SK-N-SH (cell line): ENCODE measurements at regions not wholly inside any gene's neighbourhood (a gene's known extent, or its start where the extent isn't known, plus 50 kb on each side); places are given as distances from the start of the nearest gene placed in this dataset.

ENCODE experiments used
- CTCF ChIA-PET: fragments of 300-600, 350-600 bp; formaldehyde crosslinking; extraction: SDS; loops from one replicate; lab custom pipeline; 2021; lab: Yijun Ruan, JAX
- POLR2A ChIA-PET: fragments of 350-600 bp; sonication (Branson Sonifier 250); formaldehyde crosslinking; extraction: SDS; loops from one replicate; lab custom pipeline; 2020; ENCODE audit warnings: antibody characterized with exemption, inconsistent platforms; lab: Yijun Ruan, JAX
- DNase-seq: peaks from one replicate; pipeline ENCODE4 v3.0.0; 2012
- H2AFZ ChIP-seq: fragments of 200-600 bp; sonication (generic); 2 replicates; pipeline ENCODE4 v1.8.1; 2016; ENCODE audit warnings: antibody characterized with exemption, mild to moderate bottlenecking, low read depth
- H3F3A ChIP-seq: fragments of 200-600 bp; sonication (generic); replicated peaks from 2 replicates; pipeline ENCODE3; 2016; ENCODE audit warnings: antibody characterized with exemption, mild to moderate bottlenecking; ENCODE audit not compliant: insufficient read depth
- H3K27ac ChIP-seq, 2 experiments: fragments of 200-500 bp in 1 of 2; fragments of 200-600 bp in 1 of 2; sonication (Bioruptor generic) in 1 of 2; sonication (generic), shearing (Covaris generic) in 1 of 2; 2 replicates each; pipeline versions ENCODE4 v1.5.1 to v1.6.1; 2014 to 2016; ENCODE audit warnings: low read depth in 2 of 2, inconsistent platforms in 1 of 2, low read length in 1 of 2, mild to moderate bottlenecking in 1 of 2, mixed read lengths in 1 of 2
- H3K27me3 ChIP-seq: fragments of 200-600 bp; sonication (generic), shearing (Covaris generic); 2 replicates; pipeline ENCODE4 v1.6.1; 2016; ENCODE audit warnings: mixed run types; ENCODE audit not compliant: insufficient read depth
- H3K36me3 ChIP-seq, 2 experiments: fragments of 200-500 bp in 1 of 2; fragments of 200-600 bp in 1 of 2; sonication (Bioruptor generic) in 1 of 2; sonication (generic) in 1 of 2; replicated peaks in 1 of 2; 2 replicates each; pipeline versions ENCODE3 to v1.5.1; 2014 to 2016; ENCODE audit warnings: low read length in 1 of 2, mild to moderate bottlenecking in 1 of 2; ENCODE audit not compliant: insufficient read depth in 2 of 2, control insufficient read depth in 1 of 2
- H3K4me1 ChIP-seq, 2 experiments: fragments of 200-500 bp in 1 of 2; fragments of 200-600 bp in 1 of 2; sonication (Bioruptor generic) in 1 of 2; sonication (generic), shearing (Covaris generic) in 1 of 2; 2 replicates each; pipeline versions ENCODE4 v1.5.1 to v1.6.1; 2014 to 2016; ENCODE audit warnings: low read depth in 1 of 2, low read length in 1 of 2, mixed run types in 1 of 2; ENCODE audit not compliant: insufficient read depth in 2 of 2, control insufficient read depth in 1 of 2
- H3K4me2 ChIP-seq: fragments of 200-600 bp; sonication (generic), shearing (Covaris generic); 2 replicates; pipeline ENCODE4 v1.6.1; 2017; ENCODE audit warnings: mixed run types
- H3K4me3 ChIP-seq, 2 experiments: fragments of 200-500 bp in 1 of 2; fragments of 200-600 bp in 1 of 2; sonication (Bioruptor generic) in 1 of 2; sonication (generic), shearing (Covaris generic) in 1 of 2; 2 replicates each; pipeline versions ENCODE4 v1.5.1 to v1.8.1; 2014 to 2016; ENCODE audit warnings: low read depth in 2 of 2, inconsistent platforms in 1 of 2, low read length in 1 of 2, mild to moderate bottlenecking in 1 of 2, mixed read lengths in 1 of 2, moderate library complexity in 1 of 2
- H3K79me2 ChIP-seq: fragments of 200-600 bp; sonication (generic); 2 replicates; pipeline ENCODE4 v1.8.1; 2017; ENCODE audit warnings: mild to moderate bottlenecking; ENCODE audit not compliant: insufficient read depth
- H3K9ac ChIP-seq: fragments of 200-600 bp; sonication (generic); 2 replicates; pipeline ENCODE4 v1.6.1; 2017; ENCODE audit warnings: mixed run types
- H3K9me2 ChIP-seq: fragments of 200-600 bp; sonication (generic); 2 replicates; pipeline ENCODE4 v1.6.1; 2017; ENCODE audit warnings: mixed run types
- H3K9me3 ChIP-seq: fragments of 200-600 bp; sonication (generic); 2 replicates; pipeline ENCODE4 v1.6.1; 2017; ENCODE audit warnings: mixed run types, mild to moderate bottlenecking, moderate library complexity
- H4K20me1 ChIP-seq: fragments of 200-600 bp; sonication (generic); 2 replicates; pipeline ENCODE4 v1.6.1; 2017; ENCODE audit warnings: mild to moderate bottlenecking, mixed run types; ENCODE audit not compliant: insufficient read depth
- CHD2 ChIP-seq: fragments of 150-350 bp; IDR thresholded peaks from 2 replicates; pipeline ENCODE4 v1.6.1; 2018; ENCODE audit warnings: low read length; ENCODE audit not compliant: partially characterized antibody
- ELF1 ChIP-seq: IDR thresholded peaks from 2 replicates; pipeline ENCODE4 v1.4.0; 2012
- EP300 ChIP-seq, 2 experiments: IDR thresholded peaks; 2 replicates each; pipeline versions ENCODE4 v1.4.0 to v1.6.1; 2012; ENCODE audit warnings: borderline replicate concordance in 1 of 2, low read depth in 1 of 2, low read length in 1 of 2
- EZH2phosphoT487 ChIP-seq: fragments of 200-600 bp; sonication (generic); IDR thresholded peaks from 2 replicates; pipeline ENCODE4 v1.6.1; 2017; ENCODE audit warnings: low read depth, mixed run types, mild to moderate bottlenecking, antibody characterized with exemption, moderate library complexity, borderline replicate concordance
- GABPA ChIP-seq: IDR thresholded peaks from 2 replicates; pipeline ENCODE4 v1.4.0; 2012; ENCODE audit warnings: low read depth, mild to moderate bottlenecking
- IRF3 ChIP-seq: fragments of 150-350 bp; IDR thresholded peaks from 2 replicates; pipeline ENCODE4 v1.6.1; 2016; ENCODE audit warnings: mild to moderate bottlenecking, low read depth, low read length
- MEF2A ChIP-seq: IDR thresholded peaks from 2 replicates; pipeline ENCODE4 v1.4.0; 2012; ENCODE audit warnings: low read depth, borderline replicate concordance
- NRF1 ChIP-seq: IDR thresholded peaks from 2 replicates; pipeline ENCODE4 v1.6.1; 2012; ENCODE audit warnings: low read depth, mild to moderate bottlenecking, low read length
- PBX3 ChIP-seq: IDR thresholded peaks from 2 replicates; pipeline ENCODE4; 2012
- RCOR1 ChIP-seq: fragments of 150-350 bp; IDR thresholded peaks from 2 replicates; pipeline ENCODE4 v1.6.1; 2017; ENCODE audit warnings: antibody characterized with exemption, low read length
- RFX5 ChIP-seq: IDR thresholded peaks from 2 replicates; pipeline ENCODE4 v1.6.1; 2012; ENCODE audit warnings: mild to moderate bottlenecking, improper control_type of control experiment, low read length
- SIN3A ChIP-seq: IDR thresholded peaks from 2 replicates; pipeline ENCODE4 v1.6.1; 2012; ENCODE audit warnings: low read depth, mild to moderate bottlenecking, low read length, moderate library complexity, borderline replicate concordance
- TAF1 ChIP-seq: IDR thresholded peaks from 2 replicates; pipeline ENCODE4 v1.6.1; 2012; ENCODE audit warnings: low read depth, mild to moderate bottlenecking, low read length, moderate library complexity, borderline replicate concordance
- TCF12 ChIP-seq: IDR thresholded peaks from 2 replicates; pipeline ENCODE4 v1.4.0; 2012
- WGBS: methylation state at CpG from one replicate; pipeline ENCODE4 v1.1.6; 2017; ENCODE audit warnings: low lambda C conversion rate; 5-methylcytosine and 5-hydroxymethylcytosine counted together
- TF ChIP-seq, protein P1 (sequence below): IDR thresholded peaks from 2 replicates; pipeline ENCODE4 v1.4.0; 2012; ENCODE audit warnings: low read depth, borderline replicate concordance
- TF ChIP-seq, protein P2 (sequence below): fragments of 150-350 bp; IDR thresholded peaks from 2 replicates; pipeline ENCODE4 v1.6.1; 2017; ENCODE audit warnings: antibody characterized with exemption, low read length, low read depth, borderline replicate concordance
- TF ChIP-seq, protein P3 (sequence below): fragments of 200-600 bp; sonication (generic); IDR thresholded peaks from 2 replicates; pipeline ENCODE4 v1.6.1; 2017; ENCODE audit warnings: antibody characterized with exemption, mild to moderate bottlenecking, moderate library complexity

DNA sequence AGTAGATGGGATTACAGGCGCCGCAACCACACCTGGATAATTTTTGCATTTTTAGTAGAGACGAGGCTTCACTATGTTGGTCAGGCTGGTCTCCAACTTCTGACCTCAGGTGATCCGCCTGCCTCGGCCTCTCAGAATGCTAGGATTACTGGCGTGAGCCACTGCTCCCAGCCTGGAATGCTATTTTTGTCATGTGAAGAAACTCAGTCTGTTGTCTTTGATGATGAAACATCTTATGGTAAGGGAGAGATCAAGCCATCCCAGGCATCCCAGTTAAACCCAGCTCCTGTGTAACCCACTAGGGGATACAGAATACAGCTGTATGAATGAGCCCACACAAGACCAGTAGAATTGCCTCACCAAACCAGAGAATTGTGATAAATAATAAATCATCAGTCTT lies 83.6 kb upstream of the RBM24 start:
- Histone ChIP-seq H3K79me2 (no peaks in the 10 kb centered on the region), H3K4me1 (no peaks in the 10 kb centered on the region), H3K9ac (no peak overlapping the region), H3K36me3 (no peaks in the 10 kb centered on the region), H3F3A (no peaks in the 10 kb centered on the region), H4K20me1 (no peaks in the 10 kb centered on the region), H3K27me3 (no peaks in the 10 kb centered on the region), H3K27ac (no peak overlapping the region), H3K4me2 (no peak overlapping the region), H3K9me3 (no peaks in the 10 kb centered on the region), H3K9me2 (no peaks in the 10 kb centered on the region), H2AFZ (no peak overlapping the region), H3K4me3 (no peak overlapping the region)
- DNase-seq = no peak
- POLR2A ChIA-PET = no interaction called here
- 87% methylated on average over 6 of the region's 6 CpGs for WGBS
- TF ChIP-seq RCOR1 (no peak), GABPA (no peak), MEF2A (no peak), SIN3A (no peak), NRF1 (no peak), IRF3 (no peak), PBX3 (no peak), CHD2 (no peak), EZH2phosphoT487 (no peak)
- TF ChIP-seq, protein P1, sequence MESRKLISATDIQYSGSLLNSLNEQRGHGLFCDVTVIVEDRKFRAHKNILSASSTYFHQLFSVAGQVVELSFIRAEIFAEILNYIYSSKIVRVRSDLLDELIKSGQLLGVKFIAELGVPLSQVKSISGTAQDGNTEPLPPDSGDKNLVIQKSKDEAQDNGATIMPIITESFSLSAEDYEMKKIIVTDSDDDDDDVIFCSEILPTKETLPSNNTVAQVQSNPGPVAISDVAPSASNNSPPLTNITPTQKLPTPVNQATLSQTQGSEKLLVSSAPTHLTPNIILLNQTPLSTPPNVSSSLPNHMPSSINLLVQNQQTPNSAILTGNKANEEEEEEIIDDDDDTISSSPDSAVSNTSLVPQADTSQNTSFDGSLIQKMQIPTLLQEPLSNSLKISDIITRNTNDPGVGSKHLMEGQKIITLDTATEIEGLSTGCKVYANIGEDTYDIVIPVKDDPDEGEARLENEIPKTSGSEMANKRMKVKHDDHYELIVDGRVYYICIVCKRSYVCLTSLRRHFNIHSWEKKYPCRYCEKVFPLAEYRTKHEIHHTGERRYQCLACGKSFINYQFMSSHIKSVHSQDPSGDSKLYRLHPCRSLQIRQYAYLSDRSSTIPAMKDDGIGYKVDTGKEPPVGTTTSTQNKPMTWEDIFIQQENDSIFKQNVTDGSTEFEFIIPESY = no peak
- TF ChIP-seq, protein P2, sequence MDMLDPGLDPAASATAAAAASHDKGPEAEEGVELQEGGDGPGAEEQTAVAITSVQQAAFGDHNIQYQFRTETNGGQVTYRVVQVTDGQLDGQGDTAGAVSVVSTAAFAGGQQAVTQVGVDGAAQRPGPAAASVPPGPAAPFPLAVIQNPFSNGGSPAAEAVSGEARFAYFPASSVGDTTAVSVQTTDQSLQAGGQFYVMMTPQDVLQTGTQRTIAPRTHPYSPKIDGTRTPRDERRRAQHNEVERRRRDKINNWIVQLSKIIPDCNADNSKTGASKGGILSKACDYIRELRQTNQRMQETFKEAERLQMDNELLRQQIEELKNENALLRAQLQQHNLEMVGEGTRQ = no peak
- CTCF ChIA-PET = no interaction called here

DNA sequence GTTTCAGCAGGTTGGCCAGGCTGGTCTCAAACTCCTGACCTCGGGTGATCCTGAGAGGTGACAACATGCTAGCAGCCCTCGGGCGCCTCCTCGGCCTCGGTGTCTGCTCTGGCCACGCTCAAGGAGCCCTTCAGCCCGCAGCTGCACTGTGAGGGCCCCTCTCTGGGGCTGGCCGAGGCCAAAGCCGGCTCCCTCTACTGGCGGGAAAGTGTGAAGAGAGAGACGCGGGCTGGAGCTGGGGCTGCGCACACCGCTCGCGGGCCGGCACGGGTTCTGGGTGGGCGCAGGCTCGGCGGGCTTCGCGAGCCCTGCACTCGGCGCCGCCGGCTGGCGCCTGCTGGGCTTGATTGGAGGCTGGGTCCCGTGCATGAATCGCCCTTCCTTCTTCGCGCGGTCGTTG lies 80.8 kb upstream of the RBM24 start:
- Histone ChIP-seq H3K79me2 (no peaks in the 10 kb centered on the region), H3F3A (no peaks in the 10 kb centered on the region), H3K9me2 (no peaks in the 10 kb centered on the region), H4K20me1 (no peaks in the 10 kb centered on the region), H3K4me3 (no peak overlapping the region), H3K27ac (no peak overlapping the region), H3K4me2 (no peak overlapping the region), H2AFZ (no peak overlapping the region), H3K27me3 (no peaks in the 10 kb centered on the region), H3K36me3 (no peaks in the 10 kb centered on the region), H3K9me3 (no peaks in the 10 kb centered on the region), H3K9ac (no peak overlapping the region), H3K4me1 (no peaks in the 10 kb centered on the region)
- no peak for DNase-seq
- 93% methylated on average over 29 of the region's 34 CpGs for WGBS
- ChIA-PET POLR2A (no interaction called here), CTCF (interaction anchor here (1.0 kb wide), 1 partner anchor 10 kb away, joined by 3 read pairs; no protein-coding TSS in a partner anchor)
- TF ChIP-seq ELF1 (no peak), EP300 (IDR thresholded peaks at IDR 0.05; ENCODE audit: borderline replicate concordance in 1 of 2, low read depth in 1 of 2, low read length in 1 of 2) (no peak), RFX5 (no peak), TCF12 (no peak), TAF1 (no peak)
- TF ChIP-seq, protein P3, sequence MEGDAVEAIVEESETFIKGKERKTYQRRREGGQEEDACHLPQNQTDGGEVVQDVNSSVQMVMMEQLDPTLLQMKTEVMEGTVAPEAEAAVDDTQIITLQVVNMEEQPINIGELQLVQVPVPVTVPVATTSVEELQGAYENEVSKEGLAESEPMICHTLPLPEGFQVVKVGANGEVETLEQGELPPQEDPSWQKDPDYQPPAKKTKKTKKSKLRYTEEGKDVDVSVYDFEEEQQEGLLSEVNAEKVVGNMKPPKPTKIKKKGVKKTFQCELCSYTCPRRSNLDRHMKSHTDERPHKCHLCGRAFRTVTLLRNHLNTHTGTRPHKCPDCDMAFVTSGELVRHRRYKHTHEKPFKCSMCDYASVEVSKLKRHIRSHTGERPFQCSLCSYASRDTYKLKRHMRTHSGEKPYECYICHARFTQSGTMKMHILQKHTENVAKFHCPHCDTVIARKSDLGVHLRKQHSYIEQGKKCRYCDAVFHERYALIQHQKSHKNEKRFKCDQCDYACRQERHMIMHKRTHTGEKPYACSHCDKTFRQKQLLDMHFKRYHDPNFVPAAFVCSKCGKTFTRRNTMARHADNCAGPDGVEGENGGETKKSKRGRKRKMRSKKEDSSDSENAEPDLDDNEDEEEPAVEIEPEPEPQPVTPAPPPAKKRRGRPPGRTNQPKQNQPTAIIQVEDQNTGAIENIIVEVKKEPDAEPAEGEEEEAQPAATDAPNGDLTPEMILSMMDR = 0 out of 2 replicates have a peak, but pooled peaks have one; percentile 18
